GM21825 (cell line): ENCODE measurements at regions not wholly inside any gene's neighbourhood (a gene's known extent, or its start where the extent isn't known, plus 50 kb on each side); places are given as distances from the start of the nearest gene placed in this dataset.
A peak's percentile ranks its signal among the peaks of the same experiment; 100 is the strongest.
"Not testable (repeated sequence)": the region's sequence is repeated elsewhere in the genome, so short reads cannot be mapped to it uniquely, and the experiment has no call there.

Experiments
- ATAC-seq: cut with Tn5 transposase; IDR thresholded peaks from one replicate; pipeline ENCODE4 v1.9.1; 2021; ENCODE audit warnings: mild to moderate bottlenecking, moderate library complexity; ENCODE audit not compliant: unreplicated experiment

DNA sequence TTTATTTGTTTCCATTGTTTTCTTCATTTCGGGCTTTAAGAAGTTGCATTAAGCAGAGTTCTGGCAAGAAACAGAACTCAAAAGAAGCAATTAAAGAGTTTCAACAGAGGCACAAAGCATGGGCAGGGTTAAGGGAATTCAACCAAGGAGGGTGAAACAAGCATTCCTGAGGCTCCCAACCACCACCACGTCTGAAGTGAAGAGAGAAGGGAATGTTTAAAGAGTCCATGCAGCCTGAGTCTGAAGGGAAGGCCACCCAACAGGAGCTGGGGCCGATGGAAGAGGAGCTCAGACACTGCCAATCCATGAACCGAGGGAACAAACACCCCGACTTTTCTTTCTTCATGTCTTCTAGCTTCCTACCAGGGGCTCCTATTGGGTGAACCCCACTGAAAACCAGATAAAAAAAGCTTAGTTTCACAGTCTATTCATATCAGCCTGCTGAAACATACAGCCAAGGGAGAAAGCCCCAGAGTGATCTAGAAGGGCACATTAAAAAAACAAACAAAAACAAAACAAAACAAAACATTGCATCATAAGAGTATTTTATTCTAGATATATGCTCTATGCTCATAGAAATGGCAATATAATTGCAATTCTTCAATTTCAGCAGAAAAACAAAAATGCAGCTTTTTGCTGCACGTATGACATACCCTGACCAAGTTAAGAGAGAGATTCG, 592.1 kb downstream of the TTLL7 start:
- not testable (repeated sequence) for ATAC-seq

DNA sequence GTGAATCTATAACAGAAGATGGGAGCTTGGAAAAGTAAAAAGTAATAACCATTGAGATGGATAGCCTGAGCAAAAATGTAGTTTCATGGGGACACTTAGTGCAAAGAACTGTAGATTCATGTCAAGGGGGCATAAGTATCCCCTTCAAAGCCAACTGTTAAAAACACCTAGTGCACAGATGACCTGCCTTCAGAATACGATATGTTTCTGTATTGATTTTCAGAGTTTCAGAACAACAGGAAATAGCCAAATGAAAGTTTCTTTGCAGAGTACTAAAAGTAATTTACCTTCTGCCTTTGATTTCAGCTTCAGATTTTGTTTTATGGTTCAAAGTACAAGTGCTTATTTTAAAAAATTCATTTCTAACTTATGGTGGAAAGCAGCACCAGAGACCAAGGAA, 593.1 kb downstream of the TTLL7 start:
- ATAC-seq: peak; percentile 44

DNA sequence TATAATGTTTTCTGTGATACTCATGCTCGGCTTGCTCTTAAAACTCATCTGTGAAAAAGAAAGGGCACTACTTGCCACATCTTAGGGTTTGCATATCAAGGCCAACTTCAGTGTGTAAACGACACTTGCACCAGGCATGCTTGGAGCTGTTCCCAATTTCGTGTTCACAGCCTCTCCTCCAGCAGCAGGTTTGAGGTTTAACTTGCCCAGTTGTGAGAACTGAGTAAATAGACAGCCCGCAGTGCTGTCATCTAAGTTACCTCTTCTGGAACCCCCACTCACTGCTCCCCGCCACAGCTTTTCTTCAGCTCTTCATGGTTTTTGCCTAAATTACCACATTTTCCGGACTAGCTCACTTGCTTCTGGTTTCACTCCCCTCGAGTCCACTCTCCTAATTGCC, 595.4 kb downstream of the TTLL7 start:
- ATAC-seq: not testable (repeated sequence)

DNA sequence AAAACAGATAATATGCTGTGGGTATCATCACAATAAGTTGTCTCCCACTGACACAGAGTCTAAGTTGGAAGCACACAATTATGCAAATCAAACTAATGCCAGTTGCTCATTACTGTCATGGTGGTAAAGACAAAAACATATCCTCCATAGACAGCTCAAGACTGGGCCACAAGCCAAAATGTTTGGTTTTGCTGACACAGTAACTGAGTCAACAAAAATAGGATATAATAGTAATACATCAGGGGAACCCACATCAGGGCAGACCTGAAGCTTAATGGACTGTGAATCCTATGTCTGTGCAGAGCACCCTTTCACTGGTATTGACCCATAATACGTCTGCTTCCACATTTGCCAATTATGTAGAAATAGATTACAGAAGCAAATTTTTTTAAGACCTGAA, 597.8 kb downstream of the TTLL7 start:
- not testable (repeated sequence) for ATAC-seq

DNA sequence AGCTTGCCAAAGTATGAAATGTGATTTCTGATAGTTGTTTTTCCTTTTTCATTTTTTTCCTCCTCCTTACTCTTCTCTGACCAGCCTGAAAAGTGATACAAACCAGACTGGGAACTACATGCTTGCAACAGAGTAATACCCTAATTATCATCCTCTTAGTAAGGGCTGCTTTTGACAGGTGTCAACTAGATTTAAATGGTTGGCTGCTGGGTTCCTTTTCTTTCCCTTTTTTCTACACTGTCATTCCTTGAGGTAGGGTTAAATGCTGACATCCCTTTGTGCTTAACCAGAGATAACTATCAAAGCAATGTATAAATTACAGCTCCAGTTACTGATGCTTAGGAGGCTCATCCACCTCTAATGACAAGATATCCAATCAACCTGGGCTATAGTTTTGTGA, 598.8 kb downstream of the TTLL7 start:
- not testable (repeated sequence) for ATAC-seq

DNA sequence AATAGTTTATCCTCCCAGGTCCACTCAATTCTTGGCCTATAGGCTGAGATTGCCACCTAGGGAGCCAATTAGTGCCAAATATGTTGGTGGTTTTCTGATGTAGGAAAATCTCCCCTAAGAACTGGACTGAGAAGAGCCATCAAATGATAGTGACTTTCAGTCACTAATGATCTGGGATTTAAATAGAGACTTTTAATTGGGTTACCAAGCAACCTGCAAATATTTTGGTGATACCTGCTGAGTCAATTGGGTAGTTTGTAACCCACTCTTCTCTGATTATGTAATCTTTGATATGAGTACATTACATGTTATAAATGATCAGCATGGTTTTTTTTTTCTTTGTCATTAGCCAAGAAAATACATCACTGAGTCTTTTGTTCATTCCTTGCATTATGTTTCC, 600.8 kb downstream of the TTLL7 start:
- ATAC-seq: not testable (repeated sequence)

DNA sequence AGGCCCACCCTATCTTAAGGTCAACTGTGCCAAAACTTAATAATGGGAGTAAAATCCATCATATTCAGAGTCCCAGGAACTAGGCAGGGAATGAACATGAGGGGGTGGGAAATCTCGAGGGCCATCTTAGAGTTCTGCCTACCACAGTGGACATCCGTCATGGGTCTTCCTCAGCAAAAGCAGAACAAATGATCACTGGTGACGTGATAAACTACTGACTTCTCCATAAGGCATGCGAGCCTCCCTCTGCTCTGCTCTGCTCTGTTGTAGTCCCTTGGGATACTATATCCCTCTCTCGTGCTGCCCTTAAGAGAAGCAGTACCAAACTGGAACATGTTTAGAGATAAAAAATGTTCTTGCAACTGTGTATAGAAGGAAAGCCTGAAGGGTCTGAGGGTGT, 603.8 kb downstream of the TTLL7 start:
- not testable (repeated sequence) for ATAC-seq

DNA sequence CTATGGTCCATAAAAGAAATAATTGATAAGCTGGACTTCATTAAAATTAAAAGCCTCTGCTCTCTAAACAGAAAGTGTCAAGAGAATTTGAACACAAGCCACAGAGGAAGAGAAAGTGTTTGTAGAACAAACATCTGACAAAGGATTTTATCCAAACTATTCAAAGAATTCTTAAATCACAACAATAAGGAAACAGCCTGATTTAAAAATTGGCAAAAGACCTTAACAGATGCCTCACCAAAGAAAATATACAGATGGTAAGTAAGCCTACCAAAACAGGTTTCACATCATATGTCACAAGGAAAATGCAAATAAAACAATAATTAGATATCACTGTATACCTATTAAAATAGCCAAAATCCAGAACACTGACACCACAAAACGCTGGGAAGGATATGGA, 612.0 kb downstream of the TTLL7 start:
- ATAC-seq: not testable (repeated sequence)

DNA sequence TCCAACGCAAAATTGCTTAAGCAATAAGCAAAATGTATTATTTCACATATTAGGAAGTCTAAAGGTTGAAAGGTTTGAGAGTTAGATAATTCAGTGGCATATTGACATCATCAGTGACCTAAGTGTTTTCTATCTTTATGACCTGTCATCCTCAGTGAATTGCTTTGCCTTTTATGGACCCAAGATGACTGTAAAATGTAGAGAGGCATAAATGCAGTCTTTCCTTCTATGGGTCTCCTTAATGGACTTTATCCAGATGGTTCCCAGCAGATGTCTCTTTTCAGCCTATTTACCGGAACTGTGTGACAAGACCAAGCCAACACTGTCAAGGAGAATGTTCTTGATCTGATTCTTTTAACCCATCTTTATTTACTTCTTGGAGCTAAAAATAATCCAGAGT, 615.8 kb downstream of the TTLL7 start:
- ATAC-seq: not testable (repeated sequence)

DNA sequence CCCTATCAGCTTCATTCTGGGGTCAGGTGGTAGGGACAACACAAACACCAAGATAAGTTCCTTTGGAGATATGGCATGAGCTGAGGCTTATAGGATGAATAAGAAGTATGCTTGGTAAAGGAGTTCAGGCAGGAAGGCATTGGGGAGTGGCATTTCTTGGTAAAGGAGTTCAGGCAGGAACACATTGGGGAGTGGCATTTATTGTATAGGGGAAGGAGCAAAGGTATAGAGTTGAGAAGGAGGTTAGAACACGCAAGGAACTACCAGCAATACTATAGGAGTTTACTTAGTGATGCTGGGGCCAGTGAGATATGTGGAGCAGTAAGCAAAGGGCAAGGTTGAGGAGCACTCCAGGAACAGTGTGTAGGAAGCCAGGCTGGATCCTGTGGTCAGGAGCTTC, 625.9 kb downstream of the TTLL7 start:
- not testable (repeated sequence) for ATAC-seq

DNA sequence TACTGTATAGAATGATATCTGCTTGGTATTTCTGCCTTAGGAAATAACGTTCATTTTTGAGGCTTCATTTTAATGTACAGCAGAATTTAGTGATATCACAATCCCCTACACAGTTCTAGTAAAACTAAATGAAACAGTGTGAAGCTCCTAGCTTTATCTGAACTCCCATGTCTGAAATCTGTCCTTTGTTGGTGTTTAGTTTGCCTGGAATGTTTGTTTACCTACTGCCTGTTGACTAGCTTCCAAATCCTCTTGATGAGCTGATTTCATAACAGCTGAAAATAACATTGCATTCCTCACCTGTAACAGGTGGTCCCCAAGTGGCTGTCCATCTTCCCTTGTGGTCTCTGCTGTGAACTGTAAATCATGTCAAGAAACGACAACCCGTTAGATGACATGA, 629.1 kb downstream of the TTLL7 start:
- ATAC-seq: not testable (repeated sequence)

DNA sequence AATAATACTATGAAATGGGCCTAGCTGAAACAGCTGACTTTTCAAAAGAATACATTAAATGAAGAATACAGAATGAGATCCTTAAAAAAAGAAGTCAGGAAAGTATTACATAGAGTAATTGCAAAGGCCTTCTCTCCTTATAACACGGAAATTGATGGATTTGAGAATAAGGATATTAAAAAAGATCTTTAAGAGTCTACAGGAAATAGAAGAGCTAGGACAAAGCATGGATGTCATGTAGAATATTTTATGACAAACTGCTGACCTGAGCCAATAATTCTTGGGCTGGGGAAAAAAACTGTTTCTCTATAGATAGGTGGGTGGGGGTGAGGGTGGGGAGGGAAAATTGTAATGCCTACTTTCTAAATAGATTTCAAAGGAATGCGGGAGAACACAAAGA, 633.6 kb downstream of the TTLL7 start:
- ATAC-seq: not testable (repeated sequence)

DNA sequence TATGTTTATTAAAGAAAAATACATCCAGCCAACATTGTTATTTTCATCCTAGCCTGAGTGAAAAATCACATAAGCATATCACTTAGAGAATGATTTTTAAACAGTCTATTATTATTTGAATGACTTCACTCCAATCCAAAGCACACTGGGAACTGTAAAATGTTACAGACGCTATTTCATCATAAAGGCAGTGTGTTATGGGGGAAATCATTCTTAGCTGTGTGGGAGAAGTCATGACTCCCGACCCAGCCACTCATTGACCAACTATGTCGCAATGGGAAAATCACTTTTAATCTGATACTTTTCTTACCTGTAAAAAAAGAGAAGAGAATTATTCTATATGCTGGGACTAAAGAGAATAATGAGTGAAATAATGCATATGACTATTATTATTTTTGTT, 653.6 kb downstream of the TTLL7 start:
- not testable (repeated sequence) for ATAC-seq

DNA sequence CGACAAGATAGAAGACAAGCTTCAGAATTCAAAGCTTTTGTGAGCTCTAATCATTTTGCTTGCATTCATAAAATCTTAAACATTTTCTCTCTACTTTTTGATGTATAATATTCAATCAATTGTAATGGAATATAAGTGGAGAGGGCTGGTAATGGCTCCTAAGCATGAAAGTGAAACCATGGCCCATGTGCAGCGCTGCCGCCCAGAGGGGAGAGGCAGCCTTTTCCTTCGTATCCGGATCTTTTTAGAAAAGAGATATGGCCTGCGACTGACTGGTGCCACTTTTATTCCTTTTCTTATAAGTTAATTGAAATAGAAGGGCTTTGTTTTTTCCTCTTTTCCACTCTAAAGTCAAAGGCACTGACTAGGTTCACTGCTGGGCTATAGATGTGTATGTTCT, 655.2 kb downstream of the TTLL7 start:
- not testable (repeated sequence) for ATAC-seq

DNA sequence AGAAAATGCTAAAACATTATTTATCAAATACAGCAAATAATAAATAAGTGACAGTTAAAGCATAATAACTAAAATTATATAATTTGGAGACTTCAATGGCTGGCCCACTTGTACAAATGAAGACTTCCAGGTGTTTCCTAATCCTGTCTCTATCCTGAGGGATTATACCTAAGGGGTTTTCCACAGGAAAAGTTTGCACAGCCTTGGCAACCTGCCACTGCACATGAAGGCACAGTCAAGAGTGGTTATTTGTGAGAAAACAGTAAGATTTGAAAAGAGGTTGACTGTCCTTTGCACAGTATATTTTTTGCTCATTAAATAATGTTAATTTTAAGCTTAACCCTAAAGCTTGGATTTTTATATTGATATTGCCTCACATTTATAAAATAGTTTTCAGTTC, 655.9 kb downstream of the TTLL7 start:
- not testable (repeated sequence) for ATAC-seq

DNA sequence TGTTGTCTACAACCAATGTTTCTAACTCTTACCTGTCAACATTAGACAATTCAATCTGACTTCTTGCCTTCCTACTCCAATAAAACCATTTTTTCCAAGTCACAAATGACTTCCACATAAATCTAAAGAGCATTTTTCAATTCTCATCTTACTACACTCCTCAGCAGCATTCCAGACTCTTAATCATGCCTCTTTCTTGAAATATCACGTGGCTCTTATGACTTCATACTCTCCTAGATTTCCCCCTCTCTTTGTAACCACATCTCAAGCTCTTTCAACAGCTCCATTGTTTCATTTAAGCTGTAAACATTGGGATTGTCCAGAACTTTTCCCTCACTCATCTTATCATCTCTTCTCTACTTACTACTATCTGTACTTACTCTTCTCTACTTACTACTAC, 666.6 kb downstream of the TTLL7 start:
- ATAC-seq: not testable (repeated sequence)

DNA sequence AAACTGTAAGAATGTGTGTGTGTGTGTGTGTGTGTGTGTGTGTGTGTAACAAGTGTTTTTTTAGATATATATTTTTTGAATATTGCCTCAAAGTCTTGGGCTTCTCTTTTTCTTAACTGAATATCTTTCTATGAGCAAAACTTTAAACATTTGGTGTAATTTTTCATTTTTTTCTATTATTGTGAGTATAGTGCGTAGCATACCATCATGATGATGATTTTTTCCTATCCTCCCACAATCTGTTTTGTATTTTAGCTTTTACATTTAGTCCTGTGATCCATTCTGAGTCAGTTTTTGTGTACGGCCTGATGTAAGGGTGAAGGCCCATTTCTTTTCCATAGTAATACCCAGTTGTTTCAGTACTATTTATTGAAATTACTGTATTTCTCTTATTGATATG, 680.6 kb downstream of the TTLL7 start:
- ATAC-seq: no peak

DNA sequence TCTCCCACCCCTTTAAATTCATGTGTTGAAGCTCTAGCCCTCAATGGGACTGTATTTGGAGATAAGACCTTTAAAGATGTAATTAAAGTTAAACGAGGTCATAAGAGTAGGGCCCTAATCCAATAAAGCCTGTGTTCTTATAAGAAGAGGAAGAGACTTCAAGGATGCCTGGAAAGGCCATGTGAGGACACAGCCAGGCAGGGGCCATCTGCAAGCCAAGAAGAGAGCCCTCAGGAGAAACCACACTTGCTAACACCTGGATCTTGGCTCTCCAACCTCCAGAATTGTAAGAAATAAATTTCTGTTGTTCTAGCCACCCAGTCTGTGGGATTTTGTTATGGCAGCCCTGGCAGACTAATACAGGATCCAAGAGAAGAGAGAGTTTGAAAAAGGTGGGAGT, 683.5 kb downstream of the TTLL7 start:
- ATAC-seq: not testable (repeated sequence)

DNA sequence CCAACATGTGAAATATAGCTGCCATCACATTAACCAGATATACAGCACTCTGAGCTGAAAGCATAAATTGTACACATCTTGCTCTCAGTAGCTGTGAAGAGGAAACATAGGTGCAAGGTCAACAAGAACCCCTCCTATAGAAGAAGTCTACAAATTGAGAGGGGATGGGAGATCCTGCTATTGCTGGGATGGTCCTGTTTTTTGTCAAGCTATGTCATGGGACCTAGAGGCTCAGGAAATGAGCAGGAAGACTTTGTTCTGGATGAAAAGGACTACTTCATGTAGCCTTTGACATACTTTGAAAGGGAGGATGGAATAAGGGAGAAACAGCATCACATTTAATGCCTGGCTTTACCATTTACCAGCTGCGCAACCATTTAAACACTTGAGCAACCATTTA, 688.8 kb downstream of the TTLL7 start:
- not testable (repeated sequence) for ATAC-seq

DNA sequence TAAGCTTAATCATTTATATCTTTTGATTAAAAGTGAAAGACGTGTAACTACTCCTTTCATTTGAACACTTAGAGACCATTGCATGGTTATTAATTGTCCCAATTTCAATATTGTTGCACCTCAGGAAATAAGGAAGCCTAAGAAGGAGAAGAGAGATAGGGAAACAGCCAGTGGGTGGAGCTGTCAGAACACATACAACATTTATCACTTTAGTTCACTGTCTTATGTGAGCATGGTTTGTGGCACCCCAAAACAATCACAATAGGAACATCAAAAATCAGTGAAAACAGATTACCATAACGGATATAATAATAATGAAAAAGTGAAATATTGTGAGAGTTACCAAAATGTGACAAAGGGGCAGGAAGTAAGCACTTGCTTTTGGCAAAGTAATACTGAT, 689.9 kb downstream of the TTLL7 start:
- ATAC-seq: not testable (repeated sequence)

DNA sequence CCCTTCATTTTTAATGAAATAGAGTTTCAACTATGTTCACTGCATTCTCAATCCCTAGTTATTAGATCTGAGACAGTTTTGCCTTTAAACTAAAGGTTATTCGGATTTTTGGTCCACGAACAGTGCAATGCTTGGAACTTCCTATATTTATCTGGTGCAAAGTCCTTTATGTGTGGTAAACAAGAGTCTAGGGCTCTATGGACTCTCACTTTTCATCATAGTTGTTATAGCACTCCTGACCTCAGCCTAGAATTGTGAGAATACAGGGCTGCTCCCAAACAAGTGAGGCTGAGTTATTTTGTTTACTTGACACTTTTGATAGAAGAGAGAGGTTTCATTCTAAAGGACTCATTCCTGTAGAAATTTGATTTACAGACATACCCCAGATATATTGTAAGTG, 692.1 kb downstream of the TTLL7 start:
- not testable (repeated sequence) for ATAC-seq

DNA sequence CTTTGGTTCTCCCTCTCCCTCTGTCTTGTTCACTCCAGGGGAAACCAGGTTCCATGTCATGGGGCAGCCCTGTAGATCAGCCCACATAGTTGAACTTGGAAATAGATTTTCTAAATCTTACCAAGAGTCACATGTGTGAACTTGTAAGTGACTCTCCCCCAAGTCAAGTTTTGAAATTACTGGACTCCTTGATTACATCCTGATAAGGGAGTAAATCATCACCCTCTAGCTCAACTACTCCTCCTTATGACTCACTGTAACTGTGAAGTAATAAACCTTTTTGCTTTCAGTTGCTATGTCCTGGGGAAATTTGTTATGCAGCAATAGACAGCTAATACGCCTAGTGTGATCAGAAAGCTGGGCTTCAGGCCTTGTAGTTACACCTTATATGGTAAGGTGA, 703.3 kb downstream of the TTLL7 start:
- ATAC-seq: not testable (repeated sequence)

DNA sequence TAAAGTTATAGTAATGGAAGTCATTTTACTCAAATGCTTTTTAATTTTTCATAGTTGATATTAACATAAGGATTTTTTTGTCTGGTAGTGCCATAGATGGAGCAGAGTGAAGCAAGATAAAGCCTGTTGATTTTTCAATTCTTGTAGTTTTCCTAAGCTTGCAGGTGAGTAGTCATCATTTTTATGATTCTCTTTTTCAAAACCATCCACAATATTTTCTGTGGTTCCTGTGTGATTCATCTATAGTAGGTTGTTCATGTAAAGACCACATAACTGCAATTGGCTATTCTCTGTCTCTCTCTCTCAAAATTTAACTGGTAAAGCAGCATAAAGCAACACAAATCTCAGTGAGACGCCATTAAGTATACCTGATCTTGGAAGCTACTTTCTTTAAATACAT, 711.5 kb downstream of the TTLL7 start:
- not testable (repeated sequence) for ATAC-seq
